ENCODE measurements at regions not wholly inside any gene's neighbourhood (a gene's known extent, or its start where the extent isn't known, plus 50 kb on each side); places are given as distances from the start of the nearest gene placed in this dataset.

GRCh38 chr1:219081943-219082925 lies 91.4 kb upstream of the LYPLAL1 start:
- CTCF ChIA-PET = interaction anchor here (1.0 kb wide), 1 partner anchor 13 kb away, joined by 3 read pairs; no protein-coding TSS in a partner anchor
- DNase-seq (ENCODE audit: extremely low spot score) = no peak
- POLR2A ChIA-PET = no interaction called here
- no peak for TF ChIP-seq CTCF (IDR thresholded peaks at IDR 0.05; ENCODE audit: control extremely low read depth, extremely low read depth, low read depth, missing control alignments)

- ChIA-PET CTCF (no interaction called here), POLR2A (no interaction called here)
- DNase-seq (ENCODE audit: extremely low spot score) = no peak
- no peak for TF ChIP-seq CTCF (IDR thresholded peaks at IDR 0.05; ENCODE audit: control extremely low read depth, extremely low read depth, low read depth, missing control alignments)
These were observed 90.0 kb upstream of the LYPLAL1 start for GRCh38 chr1:219083631-219084030.

- no peak for DNase-seq (ENCODE audit: extremely low spot score)
- CTCF ChIA-PET = no interaction called here
- TF ChIP-seq CTCF (IDR thresholded peaks at IDR 0.05; ENCODE audit: control extremely low read depth, extremely low read depth, low read depth, missing control alignments) = no peak
- POLR2A ChIA-PET = no interaction called here
These were observed 88.6 kb upstream of the LYPLAL1 start for GRCh38 chr1:219085082-219085481.

GRCh38 chr1:219085988-219086387 lies 87.7 kb upstream of the LYPLAL1 start:
- TF ChIP-seq CTCF (IDR thresholded peaks at IDR 0.05; ENCODE audit: control extremely low read depth, extremely low read depth, low read depth, missing control alignments) = no peak
- ChIA-PET POLR2A (no interaction called here), CTCF (interaction anchor here (3.2 kb wide), 1 partner anchor 9 kb away, joined by 9 read pairs; no protein-coding TSS in a partner anchor)
- no peak for DNase-seq (ENCODE audit: extremely low spot score)

- DNase-seq (ENCODE audit: extremely low spot score) = no peak
- ChIA-PET POLR2A (no interaction called here), CTCF (interaction anchor here (3.2 kb wide), 1 partner anchor 10 kb away, joined by 9 read pairs; no protein-coding TSS in a partner anchor)
- TF ChIP-seq CTCF (IDR thresholded peaks at IDR 0.05; ENCODE audit: control extremely low read depth, extremely low read depth, low read depth, missing control alignments) = no peak
These were observed 86.7 kb upstream of the LYPLAL1 start for GRCh38 chr1:219086956-219087469.

- ChIA-PET CTCF (interaction anchor here (1.2 to 3.2 kb wide), 3 partner anchors 12 to 88 kb away, joined by 3 to 9 read pairs (median 3); no protein-coding TSS in a partner anchor), POLR2A (no interaction called here)
- DNase-seq (ENCODE audit: extremely low spot score) = peak; percentile 16
- no peak for TF ChIP-seq CTCF (IDR thresholded peaks at IDR 0.05; ENCODE audit: control extremely low read depth, extremely low read depth, low read depth, missing control alignments)
These were observed 84.7 kb upstream of the LYPLAL1 start for GRCh38 chr1:219088778-219089557.

All from GM10248 (cell line).